GM12865 (cell line): ENCODE measurements at regions not wholly inside any gene's neighbourhood (a gene's known extent, or its start where the extent isn't known, plus 50 kb on each side); places are given as distances from the start of the nearest gene placed in this dataset.

Source experiments
- DNase-seq: peaks from one replicate; pipeline ENCODE4 v3.0.0; 2010; ENCODE audit warnings: low read depth
- H3K4me3 ChIP-seq: 2 replicates; pipeline ENCODE4 v1.5.1; 2011; ENCODE audit warnings: mild to moderate bottlenecking, low read depth, low read length, control low read depth
- TF ChIP-seq, protein P1 (sequence below): IDR thresholded peaks from 2 replicates; pipeline ENCODE4 v1.5.1; 2011; ENCODE audit warnings: low read length, control low read depth, low read depth, inconsistent platforms; ENCODE audit not compliant: insufficient read depth; ENCODE audit errors: missing control alignments

DNA sequence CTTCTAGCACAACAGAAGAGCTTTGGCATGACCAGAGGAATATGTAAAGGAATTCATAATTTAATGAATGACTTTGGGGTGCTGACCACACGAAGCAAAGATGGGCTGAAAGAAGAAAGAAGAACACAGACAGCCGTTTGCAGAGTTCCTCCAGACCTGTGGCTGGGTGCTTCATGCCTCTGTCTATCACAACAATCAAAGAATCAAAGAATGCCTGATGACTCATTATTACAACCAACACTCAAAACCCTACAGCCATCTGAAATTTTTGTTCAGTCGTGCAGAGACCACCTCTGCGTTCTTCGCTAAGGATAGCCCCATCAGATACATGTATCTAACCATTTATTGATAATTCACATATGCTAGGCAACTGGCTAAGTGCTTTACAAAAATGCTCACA is 129.0 kb upstream of the PRICKLE2 start:
- DNase-seq = no peak
- TF ChIP-seq, protein P1, sequence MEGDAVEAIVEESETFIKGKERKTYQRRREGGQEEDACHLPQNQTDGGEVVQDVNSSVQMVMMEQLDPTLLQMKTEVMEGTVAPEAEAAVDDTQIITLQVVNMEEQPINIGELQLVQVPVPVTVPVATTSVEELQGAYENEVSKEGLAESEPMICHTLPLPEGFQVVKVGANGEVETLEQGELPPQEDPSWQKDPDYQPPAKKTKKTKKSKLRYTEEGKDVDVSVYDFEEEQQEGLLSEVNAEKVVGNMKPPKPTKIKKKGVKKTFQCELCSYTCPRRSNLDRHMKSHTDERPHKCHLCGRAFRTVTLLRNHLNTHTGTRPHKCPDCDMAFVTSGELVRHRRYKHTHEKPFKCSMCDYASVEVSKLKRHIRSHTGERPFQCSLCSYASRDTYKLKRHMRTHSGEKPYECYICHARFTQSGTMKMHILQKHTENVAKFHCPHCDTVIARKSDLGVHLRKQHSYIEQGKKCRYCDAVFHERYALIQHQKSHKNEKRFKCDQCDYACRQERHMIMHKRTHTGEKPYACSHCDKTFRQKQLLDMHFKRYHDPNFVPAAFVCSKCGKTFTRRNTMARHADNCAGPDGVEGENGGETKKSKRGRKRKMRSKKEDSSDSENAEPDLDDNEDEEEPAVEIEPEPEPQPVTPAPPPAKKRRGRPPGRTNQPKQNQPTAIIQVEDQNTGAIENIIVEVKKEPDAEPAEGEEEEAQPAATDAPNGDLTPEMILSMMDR = no peak

DNA sequence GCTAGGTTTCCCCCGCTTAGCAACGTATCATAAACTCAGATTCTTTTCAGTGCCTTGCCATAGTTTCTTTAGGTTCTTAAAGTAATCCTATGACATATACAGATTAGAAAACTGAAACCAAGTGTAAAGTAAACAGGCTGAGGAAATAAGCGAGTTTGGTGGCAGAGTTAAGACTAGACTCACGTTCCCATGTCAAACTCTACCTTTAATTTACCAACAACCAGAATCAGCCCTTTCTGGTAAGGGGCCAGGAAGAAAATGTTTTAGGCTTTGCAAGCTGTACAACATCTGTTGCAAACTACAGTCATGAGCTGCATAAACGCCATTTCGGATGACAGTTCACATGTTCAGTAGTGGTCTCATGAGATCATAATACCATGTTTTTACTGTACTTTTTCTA is 128.0 kb upstream of the PRICKLE2 start:
- no peak for DNase-seq
- TF ChIP-seq, protein P1 = no peak
- no peak overlapping the region for H3K4me3 ChIP-seq

More for the DNA sequence above, 129.0 kb upstream of the PRICKLE2 start:
- H3K4me3 ChIP-seq = no peak overlapping the region

- TF ChIP-seq, protein P1 = no peak
Observed at GRCh38 chr3:64352639-64352992, 127.3 kb upstream of the PRICKLE2 start.

GRCh38 chr3:64351713-64352638 is 126.7 kb upstream of the PRICKLE2 start:
- no peak overlapping the region for H3K4me3 ChIP-seq
- TF ChIP-seq, protein P1 = no peak
- DNase-seq = no peak

More at GRCh38 chr3:64352639-64352992, 127.3 kb upstream of the PRICKLE2 start:
- DNase-seq = no peak
- no peak overlapping the region for H3K4me3 ChIP-seq

GRCh38 chr3:64349551-64349950 is 124.3 kb upstream of the PRICKLE2 start:
- TF ChIP-seq, protein P1 = no peak
- peak; percentile 25 for DNase-seq
- H3K4me3 ChIP-seq = no peak overlapping the region

DNA sequence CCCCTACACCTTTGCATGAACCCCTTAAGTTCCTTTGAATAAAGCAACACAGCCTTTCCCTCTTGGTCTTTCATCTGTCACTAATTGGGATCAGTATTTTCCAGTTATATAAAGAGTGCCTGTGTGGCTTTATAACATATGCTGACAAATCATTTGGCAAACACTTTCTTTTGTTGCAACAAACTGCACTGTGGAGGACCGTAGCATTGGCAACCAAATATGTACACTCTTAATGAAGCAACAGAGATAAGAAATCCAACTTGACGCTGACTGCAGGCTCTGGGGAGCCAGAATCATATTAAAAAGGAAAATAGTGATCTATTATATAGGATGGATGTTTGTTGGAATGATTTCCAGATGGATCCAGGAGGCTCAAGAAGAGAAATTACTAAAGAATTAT is 120.1 kb upstream of the PRICKLE2 start:
- no peak overlapping the region for H3K4me3 ChIP-seq
- DNase-seq = no peak
- TF ChIP-seq, protein P1 = no peak
